HG03135 (cell line): ENCODE measurements at regions not wholly inside any gene's neighbourhood (a gene's known extent, or its start where the extent isn't known, plus 50 kb on each side); places are given as distances from the start of the nearest gene placed in this dataset.

ENCODE experiments used
- ATAC-seq: cut with Tn5 transposase; IDR thresholded peaks from one replicate; pipeline ENCODE4 v1.9.1; 2021; ENCODE audit warnings: mild to moderate bottlenecking, moderate library complexity; ENCODE audit not compliant: unreplicated experiment

- no peak for ATAC-seq
Measured at GRCh38 chr4:3364634-3365314, 72.0 kb downstream of the RGS12 start.

- ATAC-seq: no peak
Measured at GRCh38 chr4:3365326-3365725, 72.5 kb downstream of the RGS12 start.

- ATAC-seq: no peak
Measured at GRCh38 chr4:3365871-3366842, 73.3 kb downstream of the RGS12 start.

GRCh38 chr4:3366893-3367775 is 74.3 kb downstream of the RGS12 start:
- no peak for ATAC-seq

GRCh38 chr4:3367866-3368265 is 73.9 kb upstream of the HGFAC start:
- no peak for ATAC-seq

GRCh38 chr4:3368334-3368733 is 73.4 kb upstream of the HGFAC start:
- ATAC-seq: no peak

- ATAC-seq: no peak
Measured at GRCh38 chr4:3368841-3369760, 72.7 kb upstream of the HGFAC start.

- ATAC-seq: no peak
Measured at GRCh38 chr4:3369781-3370674, 71.7 kb upstream of the HGFAC start.

GRCh38 chr4:3371033-3372001 is 70.5 kb upstream of the HGFAC start:
- ATAC-seq: no peak

- no peak for ATAC-seq
Measured at GRCh38 chr4:3372264-3372932, 69.4 kb upstream of the HGFAC start.

- ATAC-seq: no peak
Measured at GRCh38 chr4:3372933-3373465, 68.8 kb upstream of the HGFAC start.

- no peak for ATAC-seq
Measured at GRCh38 chr4:3373468-3373867, 68.3 kb upstream of the HGFAC start.

- no peak for ATAC-seq
Measured at GRCh38 chr4:3374011-3374645, 67.6 kb upstream of the HGFAC start.

GRCh38 chr4:3374667-3375066 is 67.1 kb upstream of the HGFAC start:
- ATAC-seq: no peak

GRCh38 chr4:3375688-3376087 is 66.1 kb upstream of the HGFAC start:
- ATAC-seq: no peak

GRCh38 chr4:3376266-3376665 is 65.5 kb upstream of the HGFAC start:
- ATAC-seq: no peak

- ATAC-seq: no peak
Measured at GRCh38 chr4:3377557-3377956, 64.2 kb upstream of the HGFAC start.
